ENCODE measurements at regions not wholly inside any gene's neighbourhood (a gene's known extent, or its start where the extent isn't known, plus 50 kb on each side); places are given as distances from the start of the nearest gene placed in this dataset.

DNA sequence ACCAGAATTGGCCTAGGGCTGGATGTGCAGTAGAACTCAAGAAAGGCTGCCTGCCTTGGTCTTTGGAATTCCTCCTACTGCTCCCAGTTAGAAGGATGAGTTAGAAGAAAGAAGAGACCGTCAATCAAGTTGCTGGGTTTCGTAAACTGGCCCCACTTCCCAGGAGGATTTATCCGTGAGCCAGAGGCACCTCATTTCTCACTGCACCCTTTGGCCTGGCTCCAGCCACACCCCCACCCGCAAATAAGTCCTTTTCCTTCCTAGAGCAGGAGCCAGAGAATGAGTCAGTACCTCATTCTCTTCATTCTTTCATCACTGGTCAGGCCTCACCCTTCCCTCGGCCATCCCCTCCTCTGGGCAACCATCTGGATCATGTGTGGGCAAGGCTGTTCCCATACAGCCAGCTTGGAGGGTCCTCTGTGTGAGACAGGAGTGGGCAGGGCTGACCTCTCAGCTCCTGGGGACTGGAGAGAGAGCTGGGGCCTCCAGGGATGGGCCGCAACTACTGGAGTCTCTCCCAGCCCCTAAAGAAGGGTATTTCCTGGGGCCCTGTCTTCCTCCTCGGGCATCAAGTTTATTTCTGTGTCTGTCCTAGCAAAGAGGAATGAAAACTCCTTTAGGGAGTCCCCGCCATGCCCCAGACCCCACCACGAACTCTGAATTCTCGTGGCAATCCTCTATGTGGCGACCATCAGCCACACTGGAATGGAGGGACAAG is 87.2 kb upstream of the DUSP5 start:
- FAIRE-seq (no peak), DNase-seq (ENCODE audit: low read depth, low spot score) (no peak), ATAC-seq (no peak)
- in situ Hi-C loops (cut with MboI) (loop anchor here (5.0 kb wide), 1 partner anchor 53 kb away; no protein-coding TSS in a partner anchor), intact Hi-C loops (cut with micrococcal nuclease; ENCODE audit: unreplicated experiment) (no loop called here)
- Histone ChIP-seq H3K4me1 (ENCODE audit: control insufficient read depth, insufficient read depth, low read length) (peaks cover 68% of the 10 kb centered on the region), H3K9me3 (replicated peaks; ENCODE audit: control insufficient read depth, insufficient read depth, low read length) (no peaks in the 10 kb centered on the region), H3K9ac (ENCODE audit: control insufficient read depth, insufficient read depth, low read length) (peak overlapping the region; percentile 61), H3K4me2 (ENCODE audit: control insufficient read depth, insufficient read depth) (peak overlapping the region; percentile 39), H3K27me3 (replicated peaks in 1 of 2; ENCODE audit: control insufficient read depth in 2 of 2, insufficient read depth in 2 of 2, low read length in 1 of 2) (no peaks in the 10 kb centered on the region), H3K4me3 (peak overlapping the region; percentile 47; the same call in 1 of the 2 replicates), H2AFZ (ENCODE audit: control insufficient read depth, low read depth, low read length) (no peak overlapping the region; the same call in 1 of the 2 replicates), H4K20me1 (ENCODE audit: control insufficient read depth, insufficient read depth) (no peaks in the 10 kb centered on the region), H3K27ac (ENCODE audit: control insufficient read depth, insufficient read depth) (peak overlapping the region; percentile 93), H3K79me2 (ENCODE audit: control insufficient read depth, insufficient read depth, low read length) (no peaks in the 10 kb centered on the region), H3K36me3 (ENCODE audit: control insufficient read depth in 2 of 2, insufficient read depth in 2 of 2, low read length in 1 of 2) (no peaks in the 10 kb centered on the region)
- WGBS (ENCODE audit: insufficient coverage, insufficient replicate concordance, low lambda C conversion rate, missing lambda C conversion rate): 73% methylated on average over 11 of the region's 11 CpGs
- TF ChIP-seq TCF12 (IDR thresholded peaks at IDR 0.05; ENCODE audit: low read depth, low read length) (no peak), BHLHE40 (IDR thresholded peaks at IDR 0.05; ENCODE audit: borderline replicate concordance in 1 of 2, low read depth in 2 of 2, low read length in 1 of 2) (no peak), IKZF1 (conservative IDR thresholded peaks at IDR 0.05) (peak; percentile 30), HDAC2 (IDR thresholded peaks at IDR 0.05) (no peak), NFIC (IDR thresholded peaks at IDR 0.05; ENCODE audit: low read depth, low read length) (0 out of 2 replicates have a peak, but pooled peaks have one; percentile 17), POLR2AphosphoS5 (IDR thresholded peaks at IDR 0.05; ENCODE audit: low read length) (0 out of 2 replicates have a peak, but pooled peaks have one; percentile 21), SMARCA5 (IDR thresholded peaks at IDR 0.05) (peak; percentile 61; the same call in 1 of the 2 replicates)
- SMC1A ChIA-PET (ENCODE audit: uncharacterized antibody, unreplicated experiment): interaction anchor here (1.0 to 13.3 kb wide), 11 partner anchors 9 to 104 kb away, joined by 4 to 283 read pairs (median 23); no protein-coding TSS in a partner anchor
- TSS peak; percentile 89 for BruUV-seq (replicated peaks)
- RAD21 ChIA-PET (ENCODE audit: unreplicated experiment): interaction anchor here (1.4 to 14.4 kb wide), 11 partner anchors 12 to 90 kb away, joined by 5 to 241 read pairs (median 21); partner anchors contain the start of gene DUSP5
- CTCF ChIA-PET: interaction anchor here (1.1 to 8.7 kb wide), 4 partner anchors 13 to 88 kb away, joined by 3 to 124 read pairs (median 21); no protein-coding TSS in a partner anchor
- POLR2A ChIA-PET: interaction anchor here (1.0 to 11.9 kb wide), 5 partner anchors 12 to 54 kb away, joined by 3 to 117 read pairs (median 25); no protein-coding TSS in a partner anchor
